T-cell (primary cell): ENCODE measurements at regions not wholly inside any gene's neighbourhood (a gene's known extent, or its start where the extent isn't known, plus 50 kb on each side); places are given as distances from the start of the nearest gene placed in this dataset.

Experiments used
- ATAC-seq, 4 experiments: fragments of 200-7000 bp in 3 of 4; fragments of 150-1000 bp in 1 of 4; cut with Tn5 transposase; replicated peaks in 1 of 4; 1 replicate in 3 of 4; 2 replicates in 1 of 4; pipeline ENCODE4 v1.10.0; 2021; ENCODE audit warnings: moderate library complexity in 3 of 4, mild to moderate bottlenecking in 2 of 4, moderate number of reproducible peaks in 1 of 4
- CTCF ChIA-PET, 2 donors: fragments of 300-600 bp; sonication (Branson Sonifier 250); formaldehyde crosslinking; loops; one replicate each; lab custom pipeline; 2022; ENCODE audit warnings: antibody characterized with exemption in 2 of 2; lab: Charles Lee
- POLR2A ChIA-PET, 2 donors: fragments of 300-600 bp; sonication (Branson Sonifier 250); formaldehyde crosslinking; loops; one replicate each; lab custom pipeline; 2022; ENCODE audit warnings: antibody characterized with exemption in 2 of 2; lab: Charles Lee
- DNase-seq, 35 experiments: peaks; one replicate each; pipeline versions ENCODE4 v3.0.0 to v3.0.0-alpha.2; 2013 to 2023
- H3K27ac ChIP-seq: one replicate; pipeline ENCODE4 v1.5.1; 2013; ENCODE audit warnings: low read length
- H3K27me3 ChIP-seq, 2 experiments: replicated peaks in 1 of 2; 1 replicate in 1 of 2; 2 replicates in 1 of 2; pipeline versions ENCODE4 v1.6.1 to v1.7.0; 2013; ENCODE audit warnings: low read length in 1 of 2, mixed read lengths in 1 of 2; ENCODE audit not compliant: control insufficient read depth in 2 of 2, insufficient read depth in 2 of 2; ENCODE audit errors: extremely low read depth in 1 of 2
- H3K36me3 ChIP-seq, 2 donors: 1 replicate in 1 of 2; 2 replicates in 1 of 2; pipeline versions ENCODE4 v1.6.1 to v1.7.0; 2013; ENCODE audit warnings: low read length in 1 of 2; ENCODE audit not compliant: control insufficient read depth in 2 of 2, insufficient read depth in 1 of 2; ENCODE audit errors: extremely low read depth in 1 of 2
- H3K4me1 ChIP-seq, 2 experiments: 1 replicate in 1 of 2; 2 replicates in 1 of 2; pipeline versions ENCODE4 v1.6.1 to v1.7.0; 2013; ENCODE audit warnings: low read length in 2 of 2, mixed read lengths in 1 of 2; ENCODE audit not compliant: insufficient read depth in 2 of 2, control insufficient read depth in 1 of 2; ENCODE audit errors: extremely low read depth in 1 of 2
- H3K4me3 ChIP-seq, 2 donors: 1 replicate in 1 of 2; 2 replicates in 1 of 2; pipeline versions ENCODE4 v1.5.1 to v1.7.0; 2013; ENCODE audit warnings: mild to moderate bottlenecking in 2 of 2, low read length in 1 of 2, moderate library complexity in 1 of 2; ENCODE audit not compliant: control insufficient read depth in 1 of 2; ENCODE audit errors: extremely low read depth in 1 of 2
- H3K9me3 ChIP-seq: 2 replicates; pipeline ENCODE4 v1.7.0; 2013
- H3K27ac Mint-ChIP-seq, 2 donors: one replicate each; pipeline ENCODE4 v1.8.0; 2020 to 2021; ENCODE audit warnings: mild to moderate bottlenecking in 2 of 2, mixed read lengths in 2 of 2
- H3K27me3 Mint-ChIP-seq, 2 donors: one replicate each; pipeline ENCODE4 v1.8.0; 2021 to 2022; ENCODE audit warnings: mixed read lengths in 2 of 2
- H3K36me3 Mint-ChIP-seq: one replicate; pipeline ENCODE4 v1.8.0; 2021; ENCODE audit warnings: mixed read lengths
- H3K4me1 Mint-ChIP-seq, 3 donors: one replicate each; pipeline ENCODE4 v1.8.0; 2020 to 2022; ENCODE audit warnings: mixed read lengths in 3 of 3, mild to moderate bottlenecking in 1 of 3
- H3K4me3 Mint-ChIP-seq, 3 donors: one replicate each; pipeline ENCODE4 v1.8.0; 2020 to 2022; ENCODE audit warnings: mild to moderate bottlenecking in 3 of 3, mixed read lengths in 3 of 3, moderate library complexity in 3 of 3
- H3K9me3 Mint-ChIP-seq, 3 donors: one replicate each; pipeline ENCODE4 v1.8.0; 2020 to 2022; ENCODE audit warnings: mixed read lengths in 3 of 3
- WGBS: methylation state at CpG from one replicate; pipeline ENCODE4 v1.1.5; 2013; ENCODE audit warnings: missing lambda C conversion rate; ENCODE audit not compliant: insufficient coverage; 5-methylcytosine and 5-hydroxymethylcytosine counted together

GRCh38 chr13:99911965-99912566, 59.5 kb downstream of the ZIC5 start:
- ChIA-PET CTCF (interaction anchor here in 1 of 2 donors (0.5 to 0.9 kb wide), 2 partner anchors 14 to 1210 kb away, joined by 3 read pairs; no protein-coding TSS in a partner anchor), POLR2A (interaction anchor here (0.6 to 0.7 kb wide), 2 partner anchors 561 to 826 kb away, joined by 3 to 4 read pairs; no protein-coding TSS in a partner anchor)
- DNase-seq (peak in 1 of 35 experiments; percentile 11), ATAC-seq (peak in 3 of 4 experiments; percentile 37 to 60 (median 44))
- Histone ChIP-seq H3K4me3 (no peak overlapping the region), H3K36me3 (no peaks in the 10 kb centered on the region), H3K27me3 (peaks cover 4 to 13% of the 10 kb centered on the region in 2 experiments), H3K27ac (peak overlapping the region; percentile 42), H3K4me1 (peaks cover 0 to 20% of the 10 kb centered on the region in 2 experiments), H3K9me3 (no peaks in the 10 kb centered on the region)
- Mint-ChIP-seq H3K27me3 (peaks cover 7 to 28% of the 10 kb centered on the region in 2 donors), H3K4me1 (peaks cover 18 to 35% (median 18%) of the 10 kb centered on the region in 3 donors), H3K27ac (peak overlapping the region; percentile 82 to 85), H3K36me3 (no peaks in the 10 kb centered on the region), H3K9me3 (no peaks in the 10 kb centered on the region), H3K4me3 (peak overlapping the region in 1 of 3 donors; percentile 38)
- 63% methylated on average over 2 of the region's 8 CpGs for WGBS

GRCh38 chr13:99911069-99911964, 60.2 kb downstream of the ZIC5 start:
- Histone ChIP-seq H3K27me3 (peaks cover 4 to 13% of the 10 kb centered on the region in 2 experiments), H3K4me3 (no peak overlapping the region), H3K4me1 (peaks cover 0 to 18% of the 10 kb centered on the region in 2 experiments), H3K9me3 (no peaks in the 10 kb centered on the region), H3K27ac (peak overlapping the region; percentile 42), H3K36me3 (no peaks in the 10 kb centered on the region)
- peak overlapping the region; percentile 82 to 85 for H3K27ac Mint-ChIP-seq
- CTCF ChIA-PET = no interaction called here
- POLR2A ChIA-PET = no interaction called here
- peaks cover 7 to 25% of the 10 kb centered on the region in 2 donors for H3K27me3 Mint-ChIP-seq
- no peak for DNase-seq
- peaks cover 13 to 32% (median 16%) of the 10 kb centered on the region in 3 donors for H3K4me1 Mint-ChIP-seq
- 51% methylated on average over 12 of the region's 16 CpGs for WGBS
- H3K36me3 Mint-ChIP-seq = no peaks in the 10 kb centered on the region
- peak in 1 of 4 experiments; percentile 13 for ATAC-seq
- H3K4me3 Mint-ChIP-seq = peak overlapping the region in 1 of 3 donors; percentile 38
- no peaks in the 10 kb centered on the region for H3K9me3 Mint-ChIP-seq

GRCh38 chr13:99909836-99910619, 61.5 kb downstream of the ZIC5 start:
- Mint-ChIP-seq H3K27ac (peak overlapping the region in 1 of 2 donors; percentile 23), H3K4me1 (peaks cover 11 to 29% (median 15%) of the 10 kb centered on the region in 3 donors), H3K9me3 (no peaks in the 10 kb centered on the region), H3K4me3 (no peak overlapping the region), H3K27me3 (peaks cover 17 to 32% of the 10 kb centered on the region in 2 donors), H3K36me3 (no peaks in the 10 kb centered on the region)
- POLR2A ChIA-PET = interaction anchor here in 1 of 2 donors (0.5 kb wide), 1 partner anchor 827 kb away, joined by 3 read pairs; no protein-coding TSS in a partner anchor
- WGBS = 86% methylated on average over 4 of the region's 5 CpGs
- no peak for DNase-seq
- Histone ChIP-seq H3K9me3 (no peaks in the 10 kb centered on the region), H3K27ac (no peak overlapping the region), H3K27me3 (peaks cover 4 to 6% of the 10 kb centered on the region in 2 experiments), H3K4me1 (peaks cover 0 to 16% of the 10 kb centered on the region in 2 experiments), H3K4me3 (no peak overlapping the region), H3K36me3 (no peaks in the 10 kb centered on the region)
- CTCF ChIA-PET = interaction anchor here in 1 of 2 donors (0.6 kb wide), 1 partner anchor 10 kb away, joined by 3 read pairs; no protein-coding TSS in a partner anchor
- no peak for ATAC-seq

GRCh38 chr13:99909097-99909835, 62.3 kb downstream of the ZIC5 start:
- ATAC-seq = no peak
- peaks cover 4 to 10% of the 10 kb centered on the region in 2 experiments for H3K27me3 ChIP-seq
- CTCF ChIA-PET = interaction anchor here in 1 of 2 donors (1.0 kb wide), 1 partner anchor 15 kb away, joined by 3 read pairs; no protein-coding TSS in a partner anchor

GRCh38 chr13:99908140-99908803, 63.3 kb downstream of the ZIC5 start:
- Mint-ChIP-seq H3K4me3 (no peak overlapping the region), H3K4me1 (peaks cover 11 to 22% (median 13%) of the 10 kb centered on the region in 3 donors), H3K27ac (no peak overlapping the region), H3K36me3 (no peaks in the 10 kb centered on the region), H3K9me3 (no peaks in the 10 kb centered on the region), H3K27me3 (peaks cover 26 to 30% of the 10 kb centered on the region in 2 donors)
- CTCF ChIA-PET = interaction anchor here in 1 of 2 donors (0.6 to 1.0 kb wide), 3 partner anchors 8 to 327 kb away, joined by 3 to 5 read pairs (median 3); no protein-coding TSS in a partner anchor
- H3K9me3 ChIP-seq = no peaks in the 10 kb centered on the region
- H3K36me3 ChIP-seq = no peaks in the 10 kb centered on the region
- no peak overlapping the region for H3K27ac ChIP-seq
- DNase-seq (no peak), ATAC-seq (no peak)
- no CpG with 5 or more reads among the region's 5 CpGs for WGBS
- peaks cover 0 to 16% of the 10 kb centered on the region in 2 experiments for H3K4me1 ChIP-seq
- POLR2A ChIA-PET = interaction anchor here in 1 of 2 donors (0.6 kb wide), 1 partner anchor 13 kb away, joined by 7 read pairs; no protein-coding TSS in a partner anchor
- H3K4me3 ChIP-seq = no peak overlapping the region
- H3K27me3 ChIP-seq = peaks cover 4 to 11% of the 10 kb centered on the region in 2 experiments

More at GRCh38 chr13:99909097-99909835, 62.3 kb downstream of the ZIC5 start:
- DNase-seq = no peak
- no peaks in the 10 kb centered on the region for H3K9me3 Mint-ChIP-seq
- peaks cover 23 to 31% of the 10 kb centered on the region in 2 donors for H3K27me3 Mint-ChIP-seq
- POLR2A ChIA-PET = interaction anchor here in 1 of 2 donors (0.5 kb wide), 1 partner anchor 826 kb away, joined by 3 read pairs; no protein-coding TSS in a partner anchor
- H3K9me3 ChIP-seq = no peaks in the 10 kb centered on the region
- no peaks in the 10 kb centered on the region for H3K36me3 Mint-ChIP-seq
- H3K4me3 ChIP-seq = no peak overlapping the region
- H3K4me1 Mint-ChIP-seq = peaks cover 11 to 28% (median 15%) of the 10 kb centered on the region in 3 donors
- H3K27ac Mint-ChIP-seq = no peak overlapping the region
- no CpG with 5 or more reads among the region's 2 CpGs for WGBS
- H3K4me1 ChIP-seq = peaks cover 0 to 16% of the 10 kb centered on the region in 2 experiments
- no peak overlapping the region for H3K27ac ChIP-seq
- H3K36me3 ChIP-seq = no peaks in the 10 kb centered on the region
- H3K4me3 Mint-ChIP-seq = no peak overlapping the region
